Nucleus accumbens (tissue), 56 donors: ENCODE measurements at regions not wholly inside any gene's neighbourhood (a gene's known extent, or its start where the extent isn't known, plus 50 kb on each side); places are given as distances from the start of the nearest gene placed in this dataset.
A peak's percentile ranks its signal among the peaks of the same experiment; 100 is the strongest.

ENCODE experiments used
- DNase-seq, 56 donors: peaks; one replicate each; lab custom pipeline; 2025; lab: John Stamatoyannopoulos, UW

GRCh38 chr11:29495676-29496075 is 521.2 kb downstream of the KCNA4 start:
- DNase-seq, result no peak

- DNase-seq, result no peak
These were observed 525.9 kb downstream of the KCNA4 start for GRCh38 chr11:29490938-29491337.

DNA sequence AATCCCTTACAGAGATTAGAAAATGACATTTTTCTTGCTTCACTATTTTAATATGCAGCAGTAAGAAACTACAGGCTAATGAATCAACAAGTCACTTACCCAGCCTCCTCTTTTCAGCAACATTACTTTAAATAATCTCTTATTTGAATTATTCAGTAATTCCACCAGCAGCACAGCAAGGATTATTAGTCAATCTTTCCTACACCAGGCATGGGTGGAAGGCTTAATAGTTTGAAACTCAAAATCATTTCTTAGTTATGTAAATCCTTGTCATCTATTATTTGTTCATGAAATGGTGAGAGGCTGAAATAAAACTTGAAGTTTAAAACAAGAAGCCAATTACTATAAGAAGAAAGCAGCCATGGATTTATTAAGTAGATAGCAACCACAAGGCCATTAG is 530.5 kb downstream of the KCNA4 start:
- no peak for DNase-seq

DNA sequence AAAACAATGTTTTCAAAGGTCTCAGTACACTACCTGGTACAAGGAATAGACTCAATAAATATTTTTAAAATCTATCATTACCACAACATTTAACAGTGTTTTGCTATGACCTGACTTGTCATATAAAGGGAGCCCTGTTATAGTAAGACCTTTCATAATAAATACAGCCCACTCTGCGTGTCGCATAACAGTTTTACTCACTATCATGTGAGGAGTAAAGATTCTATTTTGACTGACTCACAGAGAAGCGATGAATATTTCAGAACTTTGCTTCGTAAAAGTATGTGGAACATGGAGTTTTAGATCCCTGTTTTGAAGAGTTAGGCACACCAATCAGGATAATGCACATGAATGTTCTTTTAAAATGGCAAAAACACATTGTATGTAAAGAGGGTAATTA is 531.2 kb downstream of the KCNA4 start:
- no peak for DNase-seq

GRCh38 chr11:29484548-29484947 is 532.3 kb downstream of the KCNA4 start:
- DNase-seq, result no peak

GRCh38 chr11:29483831-29484230 is 533.0 kb downstream of the KCNA4 start:
- DNase-seq, result no peak

GRCh38 chr11:29482510-29482909 is 534.3 kb downstream of the KCNA4 start:
- no peak for DNase-seq

GRCh38 chr11:29481738-29482137 is 535.1 kb downstream of the KCNA4 start:
- DNase-seq, result no peak

- DNase-seq, result no peak
These were observed 535.8 kb downstream of the KCNA4 start for GRCh38 chr11:29480981-29481380.

DNA sequence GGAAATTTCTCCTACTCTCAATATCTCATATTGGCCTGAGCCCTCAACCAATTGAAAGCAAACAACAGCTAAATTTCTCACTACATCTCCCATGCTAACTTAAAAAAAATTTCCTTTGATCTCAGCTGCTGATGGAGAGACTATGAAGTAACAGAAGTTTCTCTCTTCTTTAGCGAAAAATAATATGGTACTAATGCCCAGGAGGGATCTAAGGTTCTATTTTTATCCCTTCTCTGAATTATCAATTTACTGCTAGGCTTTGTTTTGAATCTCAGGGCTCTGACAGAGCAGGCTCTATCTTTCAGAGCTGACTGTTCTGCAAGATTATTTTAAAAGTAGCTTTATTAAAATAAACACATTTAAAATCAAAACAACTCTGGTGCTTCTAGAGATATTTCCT is 558.6 kb downstream of the KCNA4 start:
- DNase-seq, result no peak

- no peak for DNase-seq
These were observed 564.7 kb downstream of the KCNA4 start for GRCh38 chr11:29452146-29452545.

DNA sequence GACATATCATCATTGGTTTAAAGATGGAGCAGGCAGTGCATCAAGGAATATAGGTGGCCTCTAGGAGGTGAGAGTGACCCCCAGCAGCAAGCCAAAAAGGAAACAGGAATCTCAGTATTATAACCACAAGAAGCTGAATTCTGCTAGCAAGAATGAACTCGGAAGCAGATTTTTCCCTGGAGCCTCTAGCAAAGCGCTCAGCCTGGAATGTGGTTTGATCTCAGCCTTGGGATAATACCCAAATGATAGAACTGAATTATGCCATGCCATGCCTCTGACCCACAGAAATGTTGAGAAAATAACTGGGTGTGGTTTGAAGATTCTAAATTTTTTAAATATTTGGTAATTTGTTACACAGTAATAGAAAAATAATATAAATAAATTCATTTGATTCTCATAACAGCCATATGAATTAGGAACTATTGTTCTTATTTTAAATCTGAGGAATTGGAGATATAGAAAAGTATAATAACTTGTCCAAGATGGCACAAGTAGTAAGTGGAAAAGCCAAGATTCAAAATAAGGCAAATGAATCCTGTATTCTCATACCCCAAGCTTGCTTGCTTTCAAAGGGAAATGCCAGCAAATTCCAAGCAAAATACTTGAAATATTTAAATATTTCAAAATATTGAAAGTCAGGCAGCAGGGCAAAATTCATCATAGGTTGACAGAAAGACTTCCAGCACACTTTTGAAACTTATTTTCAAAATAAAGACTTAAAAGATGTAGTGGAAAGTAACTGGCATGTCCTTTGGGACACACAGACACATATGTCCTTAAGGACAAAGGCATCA is 567.4 kb downstream of the KCNA4 start:
- DNase-seq, result no peak

DNA sequence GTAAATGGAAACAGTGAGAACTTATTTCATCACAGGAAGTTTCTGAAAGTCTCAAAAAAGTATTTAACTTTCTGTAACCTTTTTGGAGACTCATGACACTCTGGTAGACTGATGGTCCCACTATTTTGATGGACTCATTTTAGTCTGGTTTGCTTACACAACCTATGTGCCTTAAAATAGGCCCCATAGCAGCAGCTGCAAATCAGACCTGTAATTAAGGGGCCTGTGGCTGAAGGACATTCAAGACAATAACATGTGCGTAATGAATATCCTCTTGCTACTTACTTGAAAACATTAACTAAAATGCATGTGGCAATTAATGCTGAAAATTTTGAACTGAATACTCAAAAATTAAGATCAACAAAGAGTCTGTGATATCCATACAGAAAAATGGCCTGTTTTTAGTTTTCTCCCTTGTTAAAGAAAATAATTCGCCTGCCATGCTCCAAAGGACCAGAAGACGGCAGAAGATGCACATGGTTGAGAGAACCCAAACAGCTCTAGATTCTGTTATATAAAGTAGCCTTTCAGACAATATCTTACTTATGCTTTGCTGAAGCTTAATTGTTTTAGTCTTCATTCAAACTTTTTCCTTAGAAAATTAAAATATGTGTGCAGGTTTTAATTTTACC is 568.5 kb downstream of the KCNA4 start:
- peak in 10 of 56 donors; percentile 0 to 58 (median 14) for DNase-seq

DNA sequence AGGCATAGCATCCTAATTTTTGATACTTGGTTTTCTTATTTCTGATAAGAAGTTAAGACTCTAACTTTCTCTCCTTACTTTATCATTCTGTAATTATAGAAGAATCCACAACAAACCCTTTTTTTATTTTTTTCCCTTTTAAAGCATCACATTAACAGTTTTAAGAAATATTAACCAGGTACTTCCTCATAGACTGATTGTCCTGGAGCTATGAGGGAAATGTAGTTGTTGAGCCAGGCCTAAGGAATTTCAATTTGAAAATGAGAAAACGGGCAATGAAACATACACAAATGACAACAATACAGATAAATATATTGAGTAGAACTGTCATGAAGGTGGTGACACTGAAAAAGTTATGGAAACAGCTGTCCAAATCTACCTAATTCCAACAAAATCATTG is 569.0 kb downstream of the KCNA4 start:
- DNase-seq, result no peak

DNA sequence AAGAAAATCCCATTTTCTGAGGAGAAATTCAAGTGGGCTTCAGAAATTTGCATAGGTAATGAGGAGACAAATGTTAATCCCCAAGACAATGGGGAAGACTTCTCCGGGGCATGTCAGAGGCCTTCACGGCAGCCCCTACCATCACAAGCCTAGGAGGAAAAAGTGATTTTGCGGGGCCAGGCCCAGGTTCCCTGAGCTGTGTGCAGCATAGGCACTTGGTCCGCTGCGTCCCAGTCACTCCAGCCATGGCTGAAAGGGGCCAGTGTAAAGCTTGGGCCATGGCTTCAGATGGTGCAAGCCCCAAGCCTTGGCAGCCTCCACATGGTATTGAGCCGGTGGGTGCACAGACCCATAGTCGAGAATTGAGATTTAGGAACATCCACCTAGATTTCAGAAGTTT is 570.7 kb downstream of the KCNA4 start:
- DNase-seq, result no peak

- peak in 3 of 56 donors; percentile 1 to 6 (median 2) for DNase-seq
These were observed 571.6 kb downstream of the KCNA4 start for GRCh38 chr11:29445191-29445590.

GRCh38 chr11:29438815-29439214 is 578.0 kb downstream of the KCNA4 start:
- DNase-seq, result no peak

DNA sequence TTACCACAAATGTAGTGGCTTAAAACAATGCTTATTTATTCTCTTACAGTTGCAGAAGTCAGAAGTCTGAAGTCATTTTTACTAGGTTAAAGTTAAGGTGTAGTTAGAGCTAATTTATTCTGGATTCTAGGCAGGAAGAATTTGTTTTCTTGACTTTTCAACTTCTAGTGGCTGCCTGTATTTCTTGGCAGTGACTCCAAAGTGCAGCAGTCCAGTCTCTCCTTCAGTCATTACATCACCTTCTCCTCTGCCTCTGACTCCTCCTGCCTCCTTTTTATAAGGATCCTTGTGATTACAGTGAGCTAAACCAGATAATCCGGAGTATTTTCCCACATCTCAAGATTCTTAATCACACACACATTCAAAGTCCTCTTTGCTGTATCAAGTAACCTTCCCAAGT is 581.4 kb downstream of the KCNA4 start:
- no peak for DNase-seq

- DNase-seq, result no peak
These were observed 584.0 kb downstream of the KCNA4 start for GRCh38 chr11:29432719-29433325.

GRCh38 chr11:29405305-29405704 is 611.5 kb downstream of the KCNA4 start:
- no peak for DNase-seq

GRCh38 chr11:29395555-29396072 is 621.2 kb downstream of the KCNA4 start:
- DNase-seq, result no peak

GRCh38 chr11:29389793-29390192 is 627.0 kb downstream of the KCNA4 start:
- DNase-seq, result no peak
